Spleen (tissue), 11 donors: ENCODE measurements at regions not wholly inside any gene's neighbourhood (a gene's known extent, or its start where the extent isn't known, plus 50 kb on each side); places are given as distances from the start of the nearest gene placed in this dataset.
"Not testable (repeated sequence)": the region's sequence is repeated elsewhere in the genome, so short reads cannot be mapped to it uniquely, and the experiment has no call there.

Experiments used
- DNase-seq: peaks from one replicate; pipeline ENCODE4 v3.0.0-alpha.2; 2020
- H3K27ac ChIP-seq, 8 donors: fragments of 200-600 bp; sonication (generic) in 7 of 8; 1 replicate in 4 of 8; 2 replicates in 4 of 8; pipeline versions ENCODE4 v1.5.0 to v1.8.0; 2016 to 2021; ENCODE audit warnings: inconsistent platforms in 4 of 8, mild to moderate bottlenecking in 4 of 8, moderate library complexity in 1 of 8
- H3K27me3 ChIP-seq, 7 donors: fragments of 200-600 bp; sonication (generic) in 6 of 7; replicated peaks in 1 of 7; 1 replicate in 4 of 7; 2 replicates in 3 of 7; pipeline versions ENCODE4 v1.5.0 to v1.8.0; 2016 to 2021; ENCODE audit warnings: inconsistent platforms in 3 of 7, mild to moderate bottlenecking in 1 of 7
- H3K36me3 ChIP-seq, 6 donors: fragments of 200-600 bp; sonication (generic) in 5 of 6; 1 replicate in 4 of 6; 2 replicates in 2 of 6; pipeline versions ENCODE4 v1.5.0 to v1.8.0; 2016 to 2021; ENCODE audit warnings: inconsistent platforms in 2 of 6
- H3K4me1 ChIP-seq, 6 donors: fragments of 200-600 bp; sonication (generic) in 5 of 6; 1 replicate in 3 of 6; 2 replicates in 3 of 6; pipeline versions ENCODE4 v1.5.0 to v1.8.0; 2016 to 2021; ENCODE audit warnings: inconsistent platforms in 3 of 6
- H3K4me3 ChIP-seq, 8 donors: fragments of 200-600 bp; sonication (generic) in 7 of 8; 1 replicate in 4 of 8; 2 replicates in 4 of 8; pipeline versions ENCODE4 v1.5.0 to v1.8.0; 2016 to 2021; ENCODE audit warnings: inconsistent platforms in 4 of 8, mild to moderate bottlenecking in 4 of 8, moderate library complexity in 2 of 8
- H3K9me3 ChIP-seq, 8 donors: fragments of 200-600 bp; sonication (generic) in 7 of 8; 1 replicate in 4 of 8; 2 replicates in 4 of 8; pipeline versions ENCODE4 v1.5.0 to v1.8.0; 2016 to 2021; ENCODE audit warnings: inconsistent platforms in 4 of 8
- CTCF ChIP-seq, 11 experiments: fragments of 200-600 bp in 7 of 11; fragments of 450-650 bp in 4 of 11; sonication (generic) in 4 of 11; IDR thresholded peaks in 8 of 11; conservative IDR thresholded peaks in 3 of 11; 1 replicate in 7 of 11; 2 replicates in 4 of 11; pipeline versions ENCODE4 v1.4.0 to v1.8.0; 2016 to 2021; ENCODE audit warnings: antibody characterized with exemption in 11 of 11, inconsistent platforms in 4 of 11, mild to moderate bottlenecking in 1 of 11
- POLR2A ChIP-seq, 3 donors: fragments of 450-650 bp; IDR thresholded peaks; one replicate each; pipeline ENCODE4 v1.5.1; 2017; ENCODE audit warnings: antibody characterized with exemption in 3 of 3, mild to moderate bottlenecking in 1 of 3
- POLR2AphosphoS5 ChIP-seq, 3 donors: sonication (generic); formaldehyde crosslinking; IDR thresholded peaks; one replicate each; pipeline ENCODE4 v1.5.1; 2017; ENCODE audit warnings: antibody characterized with exemption in 3 of 3
- whole genome bisulfite sequencing, 5 donors: extraction: QIAGEN DNeasy Blood & Tissue Kit in 3 of 5; methylation state at CpG; one replicate each; pipeline versions ENCODE4 v1.1.5 to v1.1.7; 2013 to 2018; 5-methylcytosine and 5-hydroxymethylcytosine counted together
- intact Hi-C: fragments of 100-400 bp; cut with DNase I; formaldehyde crosslinking; loops from one replicate; pipeline ENCODE4 v1.15.0; 2023; ENCODE audit warnings: low total_unique reads
- donor health status: healthy with polysubstance abuse.
- donor health status: DM: no; HTN: no; CAD: no; lungs with moderate emphysema.
- donor health status: DM: no; HTN: no; CAD: no.
- donor health status: Bipolar disorder and iron deficiency.
- donor health status: healthy.
- donor health status: DM: no; HTN: no; CAD: no.
- donor health status: DM: yes; HTN: yes; CAD: no.

- intact Hi-C loops = no loop called here
- TF ChIP-seq POLR2A (IDR thresholded peaks at IDR 0.05) (no peak), POLR2AphosphoS5 (IDR thresholded peaks at IDR 0.05) (no peak), CTCF (IDR thresholded peaks at IDR 0.05 in 8 of 11, conservative IDR thresholded peaks at IDR 0.05 in 3 of 11) (no peak)
- 84 to 95% (median 91%) methylated on average over 3 of the region's 3 CpGs for WGBS, 5 donors
- Histone ChIP-seq H3K4me3 (no peak overlapping the region), H3K9me3 (no peaks in the 10 kb centered on the region), H3K36me3 (no peaks in the 10 kb centered on the region), H3K4me1 (no peaks in the 10 kb centered on the region), H3K27ac (no peak overlapping the region), H3K27me3 (no peaks in the 10 kb centered on the region)
- DNase-seq = no peak
Observed at GRCh38 chr6:81353262-81353661, 399.2 kb downstream of the TENT5A start.

- H3K36me3 ChIP-seq, intact Hi-C loops, H3K27ac ChIP-seq, H3K9me3 ChIP-seq, H3K27me3 ChIP-seq, DNase-seq, H3K4me3 ChIP-seq, H3K4me1 ChIP-seq: not testable (repeated sequence)
- WGBS, 5 donors = 79 to 91% (median 87%) methylated on average over 8 of the region's 8 CpGs
Observed at GRCh38 chr6:81344026-81344425, 408.5 kb downstream of the TENT5A start.

- H3K36me3 ChIP-seq = no peaks in the 10 kb centered on the region
- no peak for TF ChIP-seq CTCF (IDR thresholded peaks at IDR 0.05 in 8 of 11, conservative IDR thresholded peaks at IDR 0.05 in 3 of 11)
- TF ChIP-seq POLR2AphosphoS5 (IDR thresholded peaks at IDR 0.05) = no peak
- no peak for TF ChIP-seq POLR2A (IDR thresholded peaks at IDR 0.05)
- H3K4me3 ChIP-seq = no peak overlapping the region
- 82 to 89% (median 85%) methylated on average over 4 of the region's 4 CpGs for WGBS, 5 donors
- H3K9me3 ChIP-seq = peaks cover 0 to 14% (median 0%) of the 10 kb centered on the region in 8 donors
- intact Hi-C loops = no loop called here
- H3K27me3 ChIP-seq = no peaks in the 10 kb centered on the region
- no peaks in the 10 kb centered on the region for H3K4me1 ChIP-seq
- no peak overlapping the region for H3K27ac ChIP-seq
- no peak for DNase-seq
Observed at GRCh38 chr6:81340946-81341345, 411.5 kb downstream of the TENT5A start.

- H3K4me3 ChIP-seq = no peak overlapping the region
- 78 to 93% (median 86%) methylated on average over 1 of the region's 1 CpG for WGBS, 5 donors
- no peak overlapping the region for H3K27ac ChIP-seq
- no peaks in the 10 kb centered on the region for H3K36me3 ChIP-seq
- H3K4me1 ChIP-seq = no peaks in the 10 kb centered on the region
- H3K9me3 ChIP-seq = peaks cover 0 to 7% (median 0%) of the 10 kb centered on the region in 8 donors
- no peak for TF ChIP-seq CTCF (IDR thresholded peaks at IDR 0.05 in 8 of 11, conservative IDR thresholded peaks at IDR 0.05 in 3 of 11)
- no peak for TF ChIP-seq POLR2A (IDR thresholded peaks at IDR 0.05)
- no peak for TF ChIP-seq POLR2AphosphoS5 (IDR thresholded peaks at IDR 0.05)
- H3K27me3 ChIP-seq = no peaks in the 10 kb centered on the region
- intact Hi-C loops = no loop called here
- DNase-seq = no peak
Observed at GRCh38 chr6:81331526-81331925, 421.0 kb downstream of the TENT5A start.

GRCh38 chr6:81328700-81329099 lies 423.8 kb downstream of the TENT5A start:
- Histone ChIP-seq H3K9me3 (peaks cover 0 to 1% (median 0%) of the 10 kb centered on the region in 8 donors), H3K27me3 (no peaks in the 10 kb centered on the region), H3K27ac (no peak overlapping the region), H3K4me3 (no peak overlapping the region), H3K36me3 (no peaks in the 10 kb centered on the region), H3K4me1 (no peaks in the 10 kb centered on the region)
- WGBS, 5 donors = 74 to 88% (median 81%) methylated on average over 2 of the region's 2 CpGs
- TF ChIP-seq POLR2A (IDR thresholded peaks at IDR 0.05) = no peak
- no peak for TF ChIP-seq CTCF (IDR thresholded peaks at IDR 0.05 in 8 of 11, conservative IDR thresholded peaks at IDR 0.05 in 3 of 11)
- TF ChIP-seq POLR2AphosphoS5 (IDR thresholded peaks at IDR 0.05) = no peak
- no peak for DNase-seq
- intact Hi-C loops = no loop called here
